Mesendoderm (in vitro differentiated cells): ENCODE measurements at regions not wholly inside any gene's neighbourhood (a gene's known extent, or its start where the extent isn't known, plus 50 kb on each side); places are given as distances from the start of the nearest gene placed in this dataset. TPM values are rescaled to one million over a fixed set of nuclear protein-coding genes. Genes with fewer than 3 reads are reported as not detected.

Experiments
- DNase-seq: peaks from one replicate; pipeline ENCODE4 v3.0.0; 2013
- H2AK5ac ChIP-seq: 2 replicates; pipeline ENCODE4 v1.6.1; 2013; ENCODE audit warnings: low read length, inconsistent platforms
- H2BK120ac ChIP-seq: 2 replicates; pipeline ENCODE4 v1.6.1; 2013; ENCODE audit warnings: low read depth, mild to moderate bottlenecking, low read length, moderate library complexity, mixed read lengths
- H2BK15ac ChIP-seq: replicated peaks from 2 replicates; pipeline ENCODE4 v1.6.1; 2013; ENCODE audit warnings: low read depth, mild to moderate bottlenecking, moderate library complexity
- H2BK5ac ChIP-seq: 2 replicates; pipeline ENCODE4 v1.6.1; 2013; ENCODE audit warnings: low read length, inconsistent platforms
- H3K18ac ChIP-seq: 2 replicates; pipeline ENCODE4 v1.6.1; 2013; ENCODE audit warnings: mild to moderate bottlenecking, low read length, mixed read lengths
- H3K23ac ChIP-seq: one replicate; pipeline ENCODE4 v1.6.1; 2013; ENCODE audit warnings: low read length
- H3K27ac ChIP-seq: 2 replicates; pipeline ENCODE4 v1.5.1; 2013; ENCODE audit warnings: low read depth, mild to moderate bottlenecking, inconsistent platforms, low read length, moderate library complexity
- H3K27me3 ChIP-seq: 2 replicates; pipeline ENCODE4 v1.6.1; 2013; ENCODE audit warnings: low read length, control low read depth, mild to moderate bottlenecking, inconsistent platforms; ENCODE audit not compliant: insufficient read depth, poor library complexity
- H3K36me3 ChIP-seq: 2 replicates; pipeline ENCODE4 v1.6.1; 2013; ENCODE audit warnings: low read length, inconsistent platforms; ENCODE audit not compliant: control insufficient read depth, insufficient read depth
- H3K4ac ChIP-seq: one replicate; pipeline ENCODE4 v1.6.1; 2013; ENCODE audit warnings: low read depth, mild to moderate bottlenecking, low read length, moderate library complexity
- H3K4me1 ChIP-seq: 2 replicates; pipeline ENCODE4 v1.6.1; 2013; ENCODE audit warnings: low read depth, low read length, inconsistent platforms; ENCODE audit not compliant: control insufficient read depth
- H3K4me2 ChIP-seq: 2 replicates; pipeline ENCODE4 v1.6.1; 2013; ENCODE audit warnings: low read length
- H3K4me3 ChIP-seq: 2 replicates; pipeline ENCODE4 v1.5.1; 2013; ENCODE audit warnings: mild to moderate bottlenecking, low read length
- H3K56ac ChIP-seq: one replicate; pipeline ENCODE4 v1.6.1; 2013; ENCODE audit warnings: low read length
- H3K79me1 ChIP-seq: 2 replicates; pipeline ENCODE4 v1.6.1; 2013; ENCODE audit warnings: low read length, inconsistent platforms
- H3K79me2 ChIP-seq: 2 replicates; pipeline ENCODE4 v1.6.1; 2013; ENCODE audit warnings: mild to moderate bottlenecking, low read length; ENCODE audit not compliant: control insufficient read depth, insufficient read depth
- H3K9ac ChIP-seq: 2 replicates; pipeline ENCODE4 v1.6.1; 2013; ENCODE audit warnings: low read length, inconsistent platforms
- H4K5ac ChIP-seq: one replicate; pipeline ENCODE4 v1.6.1; 2013; ENCODE audit warnings: low read length
- H4K8ac ChIP-seq: one replicate; pipeline ENCODE4 v1.6.1; 2013; ENCODE audit warnings: low read depth, mild to moderate bottlenecking, control low read depth, low read length, moderate library complexity
- WGBS: extraction: QIAGEN DNeasy Blood & Tissue Kit; methylation state at CpG from one replicate; pipeline ENCODE4 v1.1.7; 2013; ENCODE audit warnings: low lambda C conversion rate, missing lambda C conversion rate; ENCODE audit not compliant: insufficient coverage; ENCODE audit errors: extremely low coverage; 5-methylcytosine and 5-hydroxymethylcytosine counted together
- small RNA-seq: library from polyadenylated mRNA; stranded (forward); fragments of <200 nt; extraction: miRNeasy Mini kit (QIAGEN cat#:217004); gene quantifications from one replicate; pipeline ENCODE3, GENCODE V24; 2013; ENCODE audit not compliant: insufficient read depth

DNA sequence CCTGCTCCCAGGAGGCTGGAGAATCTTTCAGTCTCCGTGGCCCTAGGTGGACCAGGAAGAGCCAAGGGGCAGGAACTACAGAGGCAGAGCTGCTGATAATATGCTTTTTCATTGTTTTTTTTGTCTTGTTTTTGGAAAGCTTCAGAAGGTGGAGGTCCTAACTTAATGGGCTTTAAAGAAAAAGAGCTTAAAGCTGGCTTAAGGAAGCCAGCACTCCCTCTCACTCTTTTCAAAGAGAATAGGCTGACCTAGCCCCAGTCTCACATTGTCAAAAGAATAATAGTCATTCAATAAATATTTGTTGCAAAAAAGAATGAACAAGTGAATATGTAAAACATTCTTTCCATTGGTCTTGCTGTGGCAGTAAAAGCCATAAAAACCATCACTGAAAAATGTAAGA, 61.0 kb upstream of the RRP15 start:
- H3K4me2 ChIP-seq, result no peak overlapping the region
- H3K4me3 ChIP-seq, result no peak overlapping the region
- no peak overlapping the region for H2AK5ac ChIP-seq
- H2BK5ac ChIP-seq, result no peak overlapping the region
- H3K18ac ChIP-seq, result no peak overlapping the region
- no peaks in the 10 kb centered on the region for H3K27me3 ChIP-seq
- no peak overlapping the region for H3K4ac ChIP-seq
- H3K36me3 ChIP-seq, result no peaks in the 10 kb centered on the region
- H3K4me1 ChIP-seq, result no peaks in the 10 kb centered on the region
- H3K56ac ChIP-seq, result no peak overlapping the region
- no peaks in the 10 kb centered on the region for H3K79me2 ChIP-seq
- no peak overlapping the region for H4K8ac ChIP-seq
- no peaks in the 10 kb centered on the region for H3K79me1 ChIP-seq
- no CpG with 5 or more reads among the region's 1 CpG for WGBS
- H2BK15ac ChIP-seq, result no peak overlapping the region
- no peak overlapping the region for H4K5ac ChIP-seq
- no peak overlapping the region for H3K23ac ChIP-seq
- no peak for DNase-seq
- no peak overlapping the region for H2BK120ac ChIP-seq
- H3K27ac ChIP-seq, result no peak overlapping the region
- no peak overlapping the region for H3K9ac ChIP-seq

DNA sequence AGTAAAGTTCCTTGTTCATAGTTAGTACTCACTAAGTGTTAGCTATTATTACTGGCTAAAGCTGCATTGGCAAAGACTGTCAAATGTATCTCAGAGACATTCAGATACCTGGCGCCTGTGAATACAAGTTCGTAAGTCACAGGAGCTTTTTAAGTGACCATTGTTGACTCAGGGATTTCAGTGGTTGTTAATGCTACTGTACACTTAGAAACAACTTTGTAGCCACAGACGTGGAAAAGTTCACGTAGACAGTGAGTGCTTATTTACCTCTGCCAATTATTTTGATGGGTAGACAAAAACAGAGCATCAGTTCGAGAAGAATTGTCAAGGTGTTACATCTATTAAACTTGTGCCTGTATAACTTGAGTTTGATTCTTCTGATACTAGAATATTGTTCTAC, 59.1 kb upstream of the RRP15 start:
- no CpG with 5 or more reads among the region's 5 CpGs for WGBS
- Histone ChIP-seq H3K56ac (no peak overlapping the region), H3K79me2 (no peaks in the 10 kb centered on the region), H2BK120ac (no peak overlapping the region), H3K4me1 (no peaks in the 10 kb centered on the region), H3K4ac (no peak overlapping the region), H3K27me3 (no peaks in the 10 kb centered on the region), H3K23ac (no peak overlapping the region), H4K5ac (no peak overlapping the region), H4K8ac (no peak overlapping the region), H3K4me3 (no peak overlapping the region), H3K4me2 (no peak overlapping the region), H3K9ac (no peak overlapping the region), H3K36me3 (no peaks in the 10 kb centered on the region), H3K18ac (no peak overlapping the region), H2BK5ac (no peak overlapping the region), H3K27ac (no peak overlapping the region), H2BK15ac (no peak overlapping the region), H2AK5ac (no peak overlapping the region), H3K79me1 (no peaks in the 10 kb centered on the region)
- no peak for DNase-seq

Small RNA genes lying in the stretch of these regions (small RNA-seq; reads per million reads assigned to genes)
- not detected for gene RNU1-141P
